Ovary (tissue), 7 donors: ENCODE measurements at regions not wholly inside any gene's neighbourhood (a gene's known extent, or its start where the extent isn't known, plus 50 kb on each side); places are given as distances from the start of the nearest gene placed in this dataset.

Experiments used
- DNase-seq, 5 donors: peaks; one replicate each; pipeline ENCODE4 v3.0.0-alpha.2; 2019 to 2020
- H3K27ac ChIP-seq, 2 donors: fragments of 200-600 bp; one replicate each; pipeline versions ENCODE4 v1.5.1 to v1.8.0; 2019 to 2022
- H3K27me3 ChIP-seq: fragments of 200-600 bp; one replicate; pipeline ENCODE4 v1.8.0; 2022
- H3K36me3 ChIP-seq: fragments of 200-600 bp; sonication (generic); one replicate; pipeline ENCODE4 v1.5.1; 2019
- H3K4me1 ChIP-seq: one replicate; pipeline ENCODE4 v1.8.1; 2013; ENCODE audit warnings: mild to moderate bottlenecking, moderate library complexity; ENCODE audit not compliant: insufficient read depth
- H3K4me3 ChIP-seq: fragments of 200-600 bp; sonication (generic); one replicate; pipeline ENCODE4 v1.5.1; 2017
- H3K9me3 ChIP-seq, 2 donors: fragments of 200-600 bp in 1 of 2; sonication (generic) in 1 of 2; one replicate each; pipeline versions ENCODE4 v1.5.1 to v1.8.1; 2013 to 2019; ENCODE audit warnings: mild to moderate bottlenecking in 1 of 2, moderate library complexity in 1 of 2
- CTCF ChIP-seq, 3 donors: fragments of 450-650 bp in 2 of 3; fragments of 200-600 bp in 1 of 3; IDR thresholded peaks; one replicate each; pipeline versions ENCODE4 v1.5.1 to v1.8.0; 2016 to 2022; ENCODE audit warnings: antibody characterized with exemption in 3 of 3, mild to moderate bottlenecking in 1 of 3
- EP300 ChIP-seq: sonication (generic); formaldehyde crosslinking; IDR thresholded peaks from one replicate; pipeline ENCODE4 v1.6.1; 2017; ENCODE audit warnings: antibody characterized with exemption
- POLR2A ChIP-seq: fragments of 450-650 bp; IDR thresholded peaks from one replicate; pipeline ENCODE4 v1.6.1; 2017; ENCODE audit warnings: antibody characterized with exemption, mild to moderate bottlenecking, moderate library complexity
- WGBS, 3 donors: extraction: QIAGEN DNeasy Blood & Tissue Kit in 1 of 3; methylation state at CpG; one replicate each; pipeline versions ENCODE4 v1.1.5 to v1.1.7; 2013 to 2017; 5-methylcytosine and 5-hydroxymethylcytosine counted together
- intact Hi-C, 4 donors: fragments of 100-400 bp; cut with DNase I; formaldehyde crosslinking; loops; one replicate each; pipeline versions ENCODE4 v1.11.0 to v1.15.1; 2022 to 2023
- donor health status: DM: no; HTN: no; CAD: no; lungs with moderate emphysema.
- donor health status: DM: no; HTN: no; CAD: no.
- donor health status: Bipolar disorder and iron deficiency.
- donor health status: DM: no; HTN: no; CAD: no.
- donor health status: DM: yes; HTN: yes; CAD: no.

- TF ChIP-seq CTCF (IDR thresholded peaks at IDR 0.05) = no peak
- TF ChIP-seq POLR2A = no peak
- TF ChIP-seq EP300 = no peak
- Histone ChIP-seq H3K27me3 (no peaks in the 10 kb centered on the region), H3K4me1 (no peaks in the 10 kb centered on the region), H3K9me3 (no peaks in the 10 kb centered on the region), H3K36me3 (no peaks in the 10 kb centered on the region), H3K4me3 (no peak overlapping the region), H3K27ac (no peak overlapping the region)
- WGBS, 3 donors = 89 to 94% (median 91%) methylated on average over 8 of the region's 8 CpGs
- intact Hi-C loops = no loop called here
- DNase-seq = no peak
Measured at GRCh38 chr4:56737666-56738065, 56.6 kb upstream of the HOPX start.

- H3K9me3 ChIP-seq = no peaks in the 10 kb centered on the region
- intact Hi-C loops = no loop called here
- no peak for DNase-seq
- no peaks in the 10 kb centered on the region for H3K4me1 ChIP-seq
- H3K27me3 ChIP-seq = no peaks in the 10 kb centered on the region
- WGBS, 3 donors = 93 to 94% (median 93%) methylated on average over 5 of the region's 5 CpGs
- TF ChIP-seq POLR2A (no peak), EP300 (no peak), CTCF (IDR thresholded peaks at IDR 0.05) (no peak)
- no peaks in the 10 kb centered on the region for H3K36me3 ChIP-seq
- H3K27ac ChIP-seq = no peak overlapping the region
- no peak overlapping the region for H3K4me3 ChIP-seq
Measured at GRCh38 chr4:56733352-56733751, 52.3 kb upstream of the HOPX start.

GRCh38 chr4:56732301-56732700 is 51.2 kb upstream of the HOPX start:
- intact Hi-C loops = no loop called here
- Histone ChIP-seq H3K4me1 (no peaks in the 10 kb centered on the region), H3K9me3 (no peaks in the 10 kb centered on the region), H3K4me3 (no peak overlapping the region), H3K27me3 (no peaks in the 10 kb centered on the region), H3K27ac (no peak overlapping the region), H3K36me3 (no peaks in the 10 kb centered on the region)
- no peak for DNase-seq
- 82 to 85% (median 84%) methylated on average over 3 of the region's 3 CpGs for WGBS, 3 donors
- no peak for TF ChIP-seq CTCF (IDR thresholded peaks at IDR 0.05)
- no peak for TF ChIP-seq POLR2A
- no peak for TF ChIP-seq EP300

GRCh38 chr4:56731857-56732256 is 50.8 kb upstream of the HOPX start:
- no peaks in the 10 kb centered on the region for H3K4me1 ChIP-seq
- intact Hi-C loops = no loop called here
- DNase-seq = no peak
- TF ChIP-seq EP300 (no peak), CTCF (IDR thresholded peaks at IDR 0.05) (no peak), POLR2A (no peak)
- H3K27ac ChIP-seq = no peak overlapping the region
- WGBS, 3 donors = 82 to 90% (median 85%) methylated on average over 8 of the region's 8 CpGs
- no peaks in the 10 kb centered on the region for H3K27me3 ChIP-seq
- H3K9me3 ChIP-seq = no peaks in the 10 kb centered on the region
- H3K4me3 ChIP-seq = no peak overlapping the region
- H3K36me3 ChIP-seq = no peaks in the 10 kb centered on the region
